ENCODE measurements at regions not wholly inside any gene's neighbourhood (a gene's known extent, or its start where the extent isn't known, plus 50 kb on each side); places are given as distances from the start of the nearest gene placed in this dataset.

DNA sequence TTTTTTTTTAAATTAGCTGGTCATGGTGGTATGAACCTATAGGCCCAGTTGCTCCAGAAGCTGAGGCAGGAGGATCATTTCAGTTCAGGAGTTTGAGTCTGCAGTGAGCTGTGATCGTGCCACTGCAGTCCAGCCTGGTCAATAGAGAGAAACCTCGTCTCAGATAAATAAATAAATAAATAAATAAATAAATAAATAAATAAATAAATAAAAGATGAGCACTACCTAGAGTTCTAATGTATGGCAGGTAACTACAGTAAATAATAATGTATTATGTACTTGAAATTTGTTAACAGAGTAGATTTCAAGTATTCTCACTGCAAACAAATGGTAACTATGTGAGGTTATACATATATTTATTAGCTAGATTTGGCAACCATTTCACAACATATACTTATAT, 697.9 kb upstream of the ID2 start:
- POLR2A ChIA-PET = no interaction called here
- RAD21 ChIA-PET (ENCODE audit: low non-redundant PET in 1 of 2, low total read pairs in 2 of 2, uncharacterized antibody in 2 of 2, unreplicated experiment in 2 of 2) = no interaction called here
- H3K27ac ChIP-seq (ENCODE audit: low read depth, low read length) = no peak overlapping the region
- intact Hi-C loops (cut with micrococcal nuclease) = no loop called here
- H3K4me1 ChIP-seq (ENCODE audit: control insufficient read depth in 1 of 2, insufficient read depth in 2 of 2, low read length in 2 of 2) = no peaks in the 10 kb centered on the region
- DNase-seq (ENCODE audit: low read depth, low spot score) (no peak), ATAC-seq (no peak)
- H3K36me3 ChIP-seq (ENCODE audit: control insufficient read depth in 1 of 2, insufficient read depth in 2 of 2, low read length in 2 of 2) = no peaks in the 10 kb centered on the region
- CTCF ChIA-PET = no interaction called here
- BruUV-seq (replicated peaks) = no TSS peak
- TF ChIP-seq, protein P1, sequence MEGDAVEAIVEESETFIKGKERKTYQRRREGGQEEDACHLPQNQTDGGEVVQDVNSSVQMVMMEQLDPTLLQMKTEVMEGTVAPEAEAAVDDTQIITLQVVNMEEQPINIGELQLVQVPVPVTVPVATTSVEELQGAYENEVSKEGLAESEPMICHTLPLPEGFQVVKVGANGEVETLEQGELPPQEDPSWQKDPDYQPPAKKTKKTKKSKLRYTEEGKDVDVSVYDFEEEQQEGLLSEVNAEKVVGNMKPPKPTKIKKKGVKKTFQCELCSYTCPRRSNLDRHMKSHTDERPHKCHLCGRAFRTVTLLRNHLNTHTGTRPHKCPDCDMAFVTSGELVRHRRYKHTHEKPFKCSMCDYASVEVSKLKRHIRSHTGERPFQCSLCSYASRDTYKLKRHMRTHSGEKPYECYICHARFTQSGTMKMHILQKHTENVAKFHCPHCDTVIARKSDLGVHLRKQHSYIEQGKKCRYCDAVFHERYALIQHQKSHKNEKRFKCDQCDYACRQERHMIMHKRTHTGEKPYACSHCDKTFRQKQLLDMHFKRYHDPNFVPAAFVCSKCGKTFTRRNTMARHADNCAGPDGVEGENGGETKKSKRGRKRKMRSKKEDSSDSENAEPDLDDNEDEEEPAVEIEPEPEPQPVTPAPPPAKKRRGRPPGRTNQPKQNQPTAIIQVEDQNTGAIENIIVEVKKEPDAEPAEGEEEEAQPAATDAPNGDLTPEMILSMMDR (IDR thresholded peaks at IDR 0.05 in 2 of 3, conservative IDR thresholded peaks at IDR 0.05 in 1 of 3; ENCODE audit: borderline replicate concordance in 1 of 3, insufficient read depth in 1 of 3, low read depth in 2 of 3, low read length in 2 of 3) = no peak
- TF ChIP-seq ZFX (IDR thresholded peaks at IDR 0.05) = no peak
- TF ChIP-seq YY1 (IDR thresholded peaks at IDR 0.05; ENCODE audit: extremely low read depth, insufficient replicate concordance, low read depth, low read length) = no peak
- TF ChIP-seq POLR2A (IDR thresholded peaks at IDR 0.05; ENCODE audit: borderline replicate concordance, extremely low read depth, insufficient read depth, insufficient read length) = no peak
- no peak for TF ChIP-seq CBX3 (IDR thresholded peaks at IDR 0.05; ENCODE audit: low read depth)
- no peaks in the 10 kb centered on the region for H3K9me2 ChIP-seq (ENCODE audit: insufficient read depth)
- no peak overlapping the region for H3K9ac ChIP-seq (ENCODE audit: low read length)
- H4K20me1 ChIP-seq (ENCODE audit: insufficient read depth) = no peaks in the 10 kb centered on the region
- H3K79me2 ChIP-seq (ENCODE audit: insufficient read depth, low read length) = no peaks in the 10 kb centered on the region
- H3K9me3 ChIP-seq (ENCODE audit: control insufficient read depth in 1 of 2, insufficient read depth in 1 of 2, low read depth in 1 of 2, low read length in 2 of 2) = no peaks in the 10 kb centered on the region
- no peak overlapping the region for H3K4me2 ChIP-seq (ENCODE audit: low read length)
- H2AFZ ChIP-seq (ENCODE audit: low read depth, low read length, poor library complexity, severe bottlenecking) = no peak overlapping the region
- no peaks in the 10 kb centered on the region for H3K27me3 ChIP-seq (ENCODE audit: insufficient read depth, low read length)
- no peak overlapping the region for H3K4me3 ChIP-seq (replicated peaks in 1 of 2; ENCODE audit: low read depth in 1 of 2, low read length in 2 of 2)

DNA sequence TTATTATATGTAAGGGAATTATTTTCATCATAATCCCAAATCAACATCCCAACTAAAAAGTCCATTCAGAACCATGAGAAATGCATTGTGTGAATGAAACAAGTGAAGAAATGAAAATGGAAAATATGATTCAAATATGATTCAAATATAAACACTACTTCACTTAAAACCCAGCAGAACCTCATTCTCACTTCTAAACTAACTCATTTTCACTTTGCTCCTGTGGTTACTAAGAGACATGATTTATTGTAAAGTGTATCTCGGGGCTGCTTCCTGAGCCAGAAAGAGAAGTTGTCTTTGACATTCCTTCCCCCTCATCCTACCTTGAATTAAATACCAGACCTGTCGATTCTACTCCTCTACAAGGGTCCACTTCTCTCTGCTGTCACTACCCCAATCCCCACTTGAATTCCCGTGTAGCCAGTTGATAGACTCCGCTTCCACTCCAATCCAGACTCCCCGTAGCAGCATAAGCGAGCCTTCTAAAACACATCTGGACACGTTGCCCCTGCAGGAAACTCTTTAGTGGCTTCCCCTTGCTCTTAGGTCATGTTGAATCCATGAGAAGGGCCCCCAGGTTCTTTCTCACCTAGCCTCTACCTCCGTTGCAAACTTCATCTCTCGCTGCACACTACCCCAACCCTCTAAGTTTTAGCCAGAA, 697.0 kb upstream of the ID2 start:
- H3K36me3 ChIP-seq (ENCODE audit: control insufficient read depth in 1 of 2, insufficient read depth in 2 of 2, low read length in 2 of 2) = no peaks in the 10 kb centered on the region
- no peak overlapping the region for H3K27ac ChIP-seq (ENCODE audit: low read depth, low read length)
- H3K9me3 ChIP-seq (ENCODE audit: control insufficient read depth in 1 of 2, insufficient read depth in 1 of 2, low read depth in 1 of 2, low read length in 2 of 2) = no peaks in the 10 kb centered on the region
- no TSS peak for BruUV-seq (replicated peaks)
- no peak for DNase-seq (ENCODE audit: low read depth, low spot score)
- POLR2A ChIA-PET = no interaction called here
- no peak overlapping the region for H3K9ac ChIP-seq (ENCODE audit: low read length)
- H3K79me2 ChIP-seq (ENCODE audit: insufficient read depth, low read length) = no peaks in the 10 kb centered on the region
- no peaks in the 10 kb centered on the region for H3K9me2 ChIP-seq (ENCODE audit: insufficient read depth)
- no peak overlapping the region for H3K4me3 ChIP-seq (replicated peaks in 1 of 2; ENCODE audit: low read depth in 1 of 2, low read length in 2 of 2)
- no peak for ATAC-seq
- no peak overlapping the region for H3K4me2 ChIP-seq (ENCODE audit: low read length)
- no peak overlapping the region for H2AFZ ChIP-seq (ENCODE audit: low read depth, low read length, poor library complexity, severe bottlenecking)
- RAD21 ChIA-PET (ENCODE audit: low non-redundant PET in 1 of 2, low total read pairs in 2 of 2, uncharacterized antibody in 2 of 2, unreplicated experiment in 2 of 2) = no interaction called here
- CTCF ChIA-PET = no interaction called here
- intact Hi-C loops (cut with micrococcal nuclease) = no loop called here
- no peaks in the 10 kb centered on the region for H3K4me1 ChIP-seq (ENCODE audit: control insufficient read depth in 1 of 2, insufficient read depth in 2 of 2, low read length in 2 of 2)
- H3K27me3 ChIP-seq (ENCODE audit: insufficient read depth, low read length) = no peaks in the 10 kb centered on the region
- no peaks in the 10 kb centered on the region for H4K20me1 ChIP-seq (ENCODE audit: insufficient read depth)
- TF ChIP-seq JUND (IDR thresholded peaks at IDR 0.05) (no peak), FOSL1 (IDR thresholded peaks at IDR 0.05; ENCODE audit: low read depth) (no peak), SIN3A (IDR thresholded peaks at IDR 0.05; ENCODE audit: low read depth) (no peak), SP1 (IDR thresholded peaks at IDR 0.05; ENCODE audit: low read depth) (no peak), SRF (IDR thresholded peaks at IDR 0.05; ENCODE audit: low read depth) (no peak), YY1 (IDR thresholded peaks at IDR 0.05; ENCODE audit: extremely low read depth, insufficient replicate concordance, low read depth, low read length) (no peak), ZFX (IDR thresholded peaks at IDR 0.05) (no peak), RAD21 (IDR thresholded peaks at IDR 0.05; ENCODE audit: low read depth) (no peak), CBX3 (IDR thresholded peaks at IDR 0.05; ENCODE audit: low read depth) (no peak), ZNF274 (IDR thresholded peaks at IDR 0.05; ENCODE audit: low read depth, low read length) (no peak)
- TF ChIP-seq, protein P1 (IDR thresholded peaks at IDR 0.05 in 2 of 3, conservative IDR thresholded peaks at IDR 0.05 in 1 of 3; ENCODE audit: borderline replicate concordance in 1 of 3, insufficient read depth in 1 of 3, low read depth in 2 of 3, low read length in 2 of 3) = no peak
